ENCODE measurements at regions not wholly inside any gene's neighbourhood (a gene's known extent, or its start where the extent isn't known, plus 50 kb on each side); places are given as distances from the start of the nearest gene placed in this dataset.
A peak's percentile ranks its signal among the peaks of the same experiment; 100 is the strongest.

- no peaks in the 10 kb centered on the region for H3K9me3 ChIP-seq
- H3K36me3 ChIP-seq (ENCODE audit: low read depth), result no peaks in the 10 kb centered on the region
- H3K4me3 ChIP-seq, result no peak overlapping the region
- intact Hi-C loops (cut with DNase I, micrococcal nuclease), result no loop called here
- no peak for DNase-seq
- no peak for ATAC-seq
- no peak for TF ChIP-seq CTCF (IDR thresholded peaks at IDR 0.05)
- peaks cover 9% of the 10 kb centered on the region for H3K4me1 ChIP-seq (ENCODE audit: low read depth)
These were observed 288.6 kb upstream of the CCL2 start for GRCh38 chr17:33966410-33967059.

GRCh38 chr17:33967608-33968349 lies 287.3 kb upstream of the CCL2 start:
- intact Hi-C loops (cut with DNase I, micrococcal nuclease), result no loop called here
- H3K36me3 ChIP-seq (ENCODE audit: low read depth), result no peaks in the 10 kb centered on the region
- no peak overlapping the region for H3K4me3 ChIP-seq
- TF ChIP-seq CTCF (IDR thresholded peaks at IDR 0.05), result no peak
- peaks cover 9% of the 10 kb centered on the region for H3K4me1 ChIP-seq (ENCODE audit: low read depth)
- DNase-seq (no peak), ATAC-seq (no peak)
- no peaks in the 10 kb centered on the region for H3K9me3 ChIP-seq

GRCh38 chr17:33968350-33969044 lies 286.6 kb upstream of the CCL2 start:
- DNase-seq (no peak), ATAC-seq (peak; percentile 20)
- Histone ChIP-seq H3K4me1 (ENCODE audit: low read depth) (peaks cover 9% of the 10 kb centered on the region), H3K36me3 (ENCODE audit: low read depth) (no peaks in the 10 kb centered on the region), H3K4me3 (no peak overlapping the region), H3K9me3 (no peaks in the 10 kb centered on the region)
- TF ChIP-seq CTCF (IDR thresholded peaks at IDR 0.05), result no peak
- intact Hi-C loops (cut with DNase I, micrococcal nuclease), result no loop called here

- DNase-seq, result no peak
- H3K4me3 ChIP-seq, result no peak overlapping the region
- H3K36me3 ChIP-seq (ENCODE audit: low read depth), result no peaks in the 10 kb centered on the region
- H3K9me3 ChIP-seq, result no peaks in the 10 kb centered on the region
- intact Hi-C loops (cut with DNase I, micrococcal nuclease), result no loop called here
- TF ChIP-seq CTCF (IDR thresholded peaks at IDR 0.05), result no peak
- H3K4me1 ChIP-seq (ENCODE audit: low read depth), result no peaks in the 10 kb centered on the region
- ATAC-seq, result no peak
These were observed 284.8 kb upstream of the CCL2 start for GRCh38 chr17:33970279-33970678.

- Histone ChIP-seq H3K4me1 (ENCODE audit: low read depth) (no peaks in the 10 kb centered on the region), H3K36me3 (ENCODE audit: low read depth) (no peaks in the 10 kb centered on the region), H3K4me3 (no peak overlapping the region), H3K9me3 (no peaks in the 10 kb centered on the region)
- TF ChIP-seq CTCF (IDR thresholded peaks at IDR 0.05), result no peak
- no peak for ATAC-seq
- intact Hi-C loops (cut with DNase I, micrococcal nuclease), result no loop called here
- DNase-seq, result no peak
These were observed 282.3 kb upstream of the CCL2 start for GRCh38 chr17:33972763-33973162.
